Activated B cell treated with CpG ODN at 0.5 μM for 24 hours (primary cell): ENCODE measurements at regions not wholly inside any gene's neighbourhood (a gene's known extent, or its start where the extent isn't known, plus 50 kb on each side); places are given as distances from the start of the nearest gene placed in this dataset.

Source experiments
- ATAC-seq: fragments of 200-7000 bp; cut with Tn5 transposase; one replicate; pipeline ENCODE4 v1.10.0; 2021; ENCODE audit warnings: low read depth, mild to moderate bottlenecking, moderate library complexity
- CTCF ChIA-PET: fragments of 350-600 bp; sonication (Branson Sonifier 250); formaldehyde crosslinking; loops from one replicate; lab custom pipeline; 2021; ENCODE audit warnings: antibody characterized with exemption; lab: Charles Lee
- POLR2A ChIA-PET: fragments of 350-600 bp; sonication (Branson Sonifier 250); formaldehyde crosslinking; loops from one replicate; lab custom pipeline; 2021; ENCODE audit warnings: antibody characterized with exemption; lab: Charles Lee
- DNase-seq: peaks from one replicate; pipeline ENCODE4 v3.0.0; 2022
- H3K27ac Mint-ChIP-seq: one replicate; pipeline ENCODE4 v1.8.0; 2020; ENCODE audit warnings: mixed read lengths
- H3K27me3 Mint-ChIP-seq: one replicate; pipeline ENCODE4 v1.8.0; 2021; ENCODE audit warnings: mixed read lengths
- H3K36me3 Mint-ChIP-seq: one replicate; pipeline ENCODE4 v1.8.0; 2021; ENCODE audit warnings: low read depth, mixed read lengths
- H3K4me1 Mint-ChIP-seq: one replicate; pipeline ENCODE4 v1.8.0; 2021; ENCODE audit warnings: mixed read lengths
- H3K4me3 Mint-ChIP-seq: one replicate; pipeline ENCODE4 v1.8.0; 2020; ENCODE audit warnings: mild to moderate bottlenecking, mixed read lengths
- H3K9me3 Mint-ChIP-seq: one replicate; pipeline ENCODE4 v1.8.0; 2020; ENCODE audit warnings: mixed read lengths
- CTCF ChIP-seq: fragments of 200-600 bp; IDR thresholded peaks from one replicate; pipeline ENCODE4 v1.8.0; 2022; ENCODE audit warnings: antibody characterized with exemption, mild to moderate bottlenecking
- intact Hi-C: fragments of 100-400 bp; cut with micrococcal nuclease; formaldehyde crosslinking; loops from one replicate; pipeline ENCODE4 v1.15.1; 2024

- no peaks in the 10 kb centered on the region for H3K9me3 Mint-ChIP-seq
- intact Hi-C loops = no loop called here
- DNase-seq = no peak
- H3K27ac Mint-ChIP-seq = no peak overlapping the region
- no peaks in the 10 kb centered on the region for H3K4me1 Mint-ChIP-seq
- POLR2A ChIA-PET = no interaction called here
- TF ChIP-seq CTCF = no peak
- no peaks in the 10 kb centered on the region for H3K36me3 Mint-ChIP-seq
- peaks cover 2% of the 10 kb centered on the region for H3K27me3 Mint-ChIP-seq
- CTCF ChIA-PET = no interaction called here
- no peak for ATAC-seq
- no peak overlapping the region for H3K4me3 Mint-ChIP-seq
These were observed 227.6 kb upstream of the C1orf174 start for GRCh38 chr1:4127592-4128140.

DNA sequence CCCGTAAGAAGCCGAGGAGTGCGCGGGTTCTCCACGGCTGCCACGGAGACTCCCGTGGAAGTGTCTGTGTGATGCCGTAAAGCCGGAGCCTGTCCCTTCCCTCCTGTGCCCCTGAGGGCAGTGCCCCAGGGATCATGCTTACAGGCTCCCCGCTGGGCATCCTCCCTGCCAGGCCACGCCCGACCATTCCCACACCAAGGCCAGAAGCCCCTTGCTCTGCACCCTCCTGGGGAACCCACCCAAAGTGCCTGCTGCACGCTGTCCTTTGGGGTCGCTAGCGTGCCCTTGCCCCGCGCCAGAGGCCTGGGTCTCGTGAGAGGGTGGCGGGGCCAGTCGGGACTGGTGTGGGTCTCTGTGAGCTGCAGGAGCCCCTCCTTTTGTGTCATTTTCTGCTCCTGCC, 228.5 kb upstream of the C1orf174 start:
- no peak overlapping the region for H3K4me3 Mint-ChIP-seq
- H3K9me3 Mint-ChIP-seq = no peaks in the 10 kb centered on the region
- H3K4me1 Mint-ChIP-seq = no peaks in the 10 kb centered on the region
- no peak for TF ChIP-seq CTCF
- H3K36me3 Mint-ChIP-seq = no peaks in the 10 kb centered on the region
- ChIA-PET POLR2A (no interaction called here), CTCF (no interaction called here)
- DNase-seq (no peak), ATAC-seq (no peak)
- H3K27ac Mint-ChIP-seq = no peak overlapping the region
- H3K27me3 Mint-ChIP-seq = peaks cover 2% of the 10 kb centered on the region
- intact Hi-C loops = no loop called here

GRCh38 chr1:4129693-4130092, 229.6 kb upstream of the C1orf174 start:
- no peak for DNase-seq
- Mint-ChIP-seq H3K9me3 (no peaks in the 10 kb centered on the region), H3K36me3 (no peaks in the 10 kb centered on the region), H3K27me3 (peaks cover 2% of the 10 kb centered on the region), H3K4me1 (no peaks in the 10 kb centered on the region), H3K27ac (no peak overlapping the region), H3K4me3 (no peak overlapping the region)
- POLR2A ChIA-PET = interaction anchor here (0.7 kb wide), 1 partner anchor 11 kb away, joined by 3 read pairs; no protein-coding TSS in a partner anchor
- ATAC-seq = no peak
- CTCF ChIA-PET = no interaction called here
- intact Hi-C loops = no loop called here
- no peak for TF ChIP-seq CTCF

GRCh38 chr1:4130096-4130495, 230.0 kb upstream of the C1orf174 start:
- peaks cover 2% of the 10 kb centered on the region for H3K27me3 Mint-ChIP-seq
- DNase-seq (no peak), ATAC-seq (no peak)
- POLR2A ChIA-PET = no interaction called here
- H3K27ac Mint-ChIP-seq = no peak overlapping the region
- intact Hi-C loops = no loop called here
- no peak overlapping the region for H3K4me3 Mint-ChIP-seq
- no peak for TF ChIP-seq CTCF
- no peaks in the 10 kb centered on the region for H3K4me1 Mint-ChIP-seq
- no peaks in the 10 kb centered on the region for H3K9me3 Mint-ChIP-seq
- H3K36me3 Mint-ChIP-seq = no peaks in the 10 kb centered on the region
- CTCF ChIA-PET = no interaction called here

GRCh38 chr1:4131734-4132133, 231.7 kb upstream of the C1orf174 start:
- no peak for TF ChIP-seq CTCF
- DNase-seq (no peak), ATAC-seq (no peak)
- ChIA-PET POLR2A (no interaction called here), CTCF (no interaction called here)
- Mint-ChIP-seq H3K27me3 (peaks cover 2% of the 10 kb centered on the region), H3K4me1 (no peaks in the 10 kb centered on the region), H3K36me3 (no peaks in the 10 kb centered on the region), H3K4me3 (no peak overlapping the region), H3K9me3 (peaks cover 7% of the 10 kb centered on the region), H3K27ac (no peak overlapping the region)
- intact Hi-C loops = no loop called here
